ENCODE measurements at regions not wholly inside any gene's neighbourhood (a gene's known extent, or its start where the extent isn't known, plus 50 kb on each side); places are given as distances from the start of the nearest gene placed in this dataset.

GRCh38 chr7:110210941-110211608 lies 879.9 kb upstream of the LRRN3 start:
- H3K27me3 ChIP-seq (ENCODE audit: control insufficient read depth, insufficient read depth, low read length): no peaks in the 10 kb centered on the region
- no peak overlapping the region for H3K9ac ChIP-seq (ENCODE audit: insufficient read depth, low read length)
- no peaks in the 10 kb centered on the region for H3K9me3 ChIP-seq (ENCODE audit: control insufficient read depth, insufficient read depth, low read depth, low read length)
- H2AFZ ChIP-seq (ENCODE audit: low read length): no peak overlapping the region
- no peak overlapping the region for H3K27ac ChIP-seq (ENCODE audit: insufficient read depth, low read length)
- no peaks in the 10 kb centered on the region for H3K4me1 ChIP-seq (ENCODE audit: control insufficient read depth, extremely low read depth, insufficient read depth, low read length)
- no peaks in the 10 kb centered on the region for H4K20me1 ChIP-seq (ENCODE audit: control insufficient read depth, extremely low read depth, insufficient read depth, low read length)
- DNase-seq (ENCODE audit: low read depth in 2 of 2): no peak
- no peak overlapping the region for H3K4me2 ChIP-seq (ENCODE audit: extremely low read depth, insufficient read depth, low read length)
- H3K36me3 ChIP-seq (ENCODE audit: control insufficient read depth, insufficient read depth, low read length): no peaks in the 10 kb centered on the region
- H3K4me3 ChIP-seq (replicated peaks in 1 of 4; ENCODE audit: control extremely low read depth in 1 of 4, insufficient read depth in 1 of 4, low read depth in 3 of 4, low read length in 4 of 4): no peak overlapping the region
- no peak for TF ChIP-seq EZH2 (IDR thresholded peaks at IDR 0.05; ENCODE audit: low read length, missing control alignments)
- no peak for TF ChIP-seq CTCF (conservative IDR thresholded peaks at IDR 0.05 in 1 of 2, IDR thresholded peaks at IDR 0.05 in 1 of 2; ENCODE audit: low read depth in 1 of 2, low read length in 2 of 2)
- H3K79me2 ChIP-seq (ENCODE audit: control insufficient read depth, insufficient read depth, low read length): no peaks in the 10 kb centered on the region

DNA sequence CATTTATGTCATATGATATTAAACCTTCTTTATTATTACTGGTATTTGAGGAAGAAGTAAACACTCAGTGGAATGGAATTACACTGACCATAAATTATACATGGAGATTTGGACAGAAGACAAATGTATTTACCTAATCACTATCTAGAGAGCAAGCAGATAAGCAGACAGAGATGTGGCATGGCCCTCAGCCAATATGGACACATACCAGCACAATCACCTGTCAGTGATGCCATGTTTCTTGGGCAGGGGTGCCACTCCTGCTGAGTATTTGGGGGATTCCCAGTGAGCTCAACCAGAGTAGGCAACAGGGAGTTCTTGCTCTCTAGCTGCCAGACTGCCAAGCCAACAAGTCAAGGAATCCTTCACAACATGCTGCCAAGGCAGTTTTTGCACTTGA lies 866.3 kb upstream of the LRRN3 start:
- no peaks in the 10 kb centered on the region for H3K36me3 ChIP-seq (ENCODE audit: control insufficient read depth, insufficient read depth, low read length)
- no peaks in the 10 kb centered on the region for H3K27me3 ChIP-seq (ENCODE audit: control insufficient read depth, insufficient read depth, low read length)
- H3K9me3 ChIP-seq (ENCODE audit: control insufficient read depth, insufficient read depth, low read depth, low read length): no peaks in the 10 kb centered on the region
- TF ChIP-seq CTCF (conservative IDR thresholded peaks at IDR 0.05 in 1 of 2, IDR thresholded peaks at IDR 0.05 in 1 of 2; ENCODE audit: low read depth in 1 of 2, low read length in 2 of 2) (no peak), EZH2 (IDR thresholded peaks at IDR 0.05; ENCODE audit: low read length, missing control alignments) (no peak)
- no peaks in the 10 kb centered on the region for H3K4me1 ChIP-seq (ENCODE audit: control insufficient read depth, extremely low read depth, insufficient read depth, low read length)
- no peak overlapping the region for H3K27ac ChIP-seq (ENCODE audit: insufficient read depth, low read length)
- H3K4me2 ChIP-seq (ENCODE audit: extremely low read depth, insufficient read depth, low read length): no peak overlapping the region
- peak in 1 of 2 donors; percentile 13 for DNase-seq (ENCODE audit: low read depth in 2 of 2)
- no peaks in the 10 kb centered on the region for H4K20me1 ChIP-seq (ENCODE audit: control insufficient read depth, extremely low read depth, insufficient read depth, low read length)
- H3K79me2 ChIP-seq (ENCODE audit: control insufficient read depth, insufficient read depth, low read length): no peaks in the 10 kb centered on the region
- H2AFZ ChIP-seq (ENCODE audit: low read length): no peak overlapping the region
- no peak overlapping the region for H3K9ac ChIP-seq (ENCODE audit: insufficient read depth, low read length)
- H3K4me3 ChIP-seq (replicated peaks in 1 of 4; ENCODE audit: control extremely low read depth in 1 of 4, insufficient read depth in 1 of 4, low read depth in 3 of 4, low read length in 4 of 4): no peak overlapping the region

DNA sequence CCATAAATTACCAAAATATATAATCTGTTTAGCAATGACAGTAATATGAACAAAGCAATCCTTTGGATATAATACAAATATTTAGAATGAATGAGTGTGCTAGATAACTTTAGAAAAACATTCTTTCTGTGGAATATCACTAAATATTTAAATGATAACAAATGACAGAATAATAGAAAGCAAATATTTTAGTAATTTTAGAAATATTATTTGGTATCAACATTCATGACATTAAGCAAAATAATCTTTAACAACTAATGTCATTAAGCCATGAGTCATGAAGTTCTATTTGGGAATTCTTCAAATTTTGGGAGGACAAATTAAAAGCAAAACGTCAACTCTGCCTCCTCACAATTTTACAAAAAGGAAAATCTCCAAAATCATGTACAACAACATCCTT lies 844.8 kb upstream of the LRRN3 start:
- Histone ChIP-seq H3K79me2 (ENCODE audit: control insufficient read depth, insufficient read depth, low read length) (no peaks in the 10 kb centered on the region), H3K27ac (ENCODE audit: insufficient read depth, low read length) (no peak overlapping the region), H2AFZ (ENCODE audit: low read length) (no peak overlapping the region), H3K4me3 (replicated peaks in 1 of 4; ENCODE audit: control extremely low read depth in 1 of 4, insufficient read depth in 1 of 4, low read depth in 3 of 4, low read length in 4 of 4) (no peak overlapping the region), H4K20me1 (ENCODE audit: control insufficient read depth, extremely low read depth, insufficient read depth, low read length) (no peaks in the 10 kb centered on the region), H3K4me1 (ENCODE audit: control insufficient read depth, extremely low read depth, insufficient read depth, low read length) (no peaks in the 10 kb centered on the region), H3K9me3 (ENCODE audit: control insufficient read depth, insufficient read depth, low read depth, low read length) (no peaks in the 10 kb centered on the region), H3K4me2 (ENCODE audit: extremely low read depth, insufficient read depth, low read length) (no peak overlapping the region), H3K9ac (ENCODE audit: insufficient read depth, low read length) (no peak overlapping the region), H3K27me3 (ENCODE audit: control insufficient read depth, insufficient read depth, low read length) (no peaks in the 10 kb centered on the region), H3K36me3 (ENCODE audit: control insufficient read depth, insufficient read depth, low read length) (no peaks in the 10 kb centered on the region)
- no peak for DNase-seq (ENCODE audit: low read depth in 2 of 2)
- TF ChIP-seq CTCF (conservative IDR thresholded peaks at IDR 0.05 in 1 of 2, IDR thresholded peaks at IDR 0.05 in 1 of 2; ENCODE audit: low read depth in 1 of 2, low read length in 2 of 2) (no peak), EZH2 (IDR thresholded peaks at IDR 0.05; ENCODE audit: low read length, missing control alignments) (no peak)

Data from fibroblast of lung (primary cell).